PFSK-1 (cell line): ENCODE measurements at regions not wholly inside any gene's neighbourhood (a gene's known extent, or its start where the extent isn't known, plus 50 kb on each side); places are given as distances from the start of the nearest gene placed in this dataset.

Experiments used
- FOXP2 ChIP-seq: optimal IDR thresholded peaks from 2 replicates; pipeline ENCODE3; 2011; ENCODE audit warnings: borderline replicate concordance, control low read depth, inconsistent platforms; ENCODE audit not compliant: insufficient read depth; ENCODE audit errors: extremely low read length, extremely low read depth
- POLR2AphosphoS5 ChIP-seq: IDR thresholded peaks from 2 replicates; pipeline ENCODE4 v1.6.1; 2012; ENCODE audit warnings: low read depth, mild to moderate bottlenecking, control low read depth, low read length, moderate library complexity
- SIN3A ChIP-seq: IDR thresholded peaks from 2 replicates; pipeline ENCODE4 v1.6.1; 2012; ENCODE audit warnings: mild to moderate bottlenecking, low read length, moderate library complexity, borderline replicate concordance; ENCODE audit not compliant: insufficient read depth
- TAF1 ChIP-seq: IDR thresholded peaks from 2 replicates; pipeline ENCODE4 v1.6.1; 2012; ENCODE audit warnings: low read length, control low read depth, borderline replicate concordance; ENCODE audit not compliant: insufficient read depth
- TF ChIP-seq, protein P1 (sequence below), 2 experiments: IDR thresholded peaks; 2 replicates each; pipeline versions ENCODE4 v1.6.1 to v1.8.0; 2011 to 2012; ENCODE audit warnings: low read depth in 2 of 2, low read length in 2 of 2, control low read depth in 1 of 2, inconsistent platforms in 1 of 2, mild to moderate bottlenecking in 1 of 2, moderate library complexity in 1 of 2; ENCODE audit not compliant: insufficient read depth in 1 of 2

- TF ChIP-seq FOXP2, result no peak
- TF ChIP-seq POLR2AphosphoS5, result no peak
- no peak for TF ChIP-seq SIN3A
- TF ChIP-seq, protein P1, sequence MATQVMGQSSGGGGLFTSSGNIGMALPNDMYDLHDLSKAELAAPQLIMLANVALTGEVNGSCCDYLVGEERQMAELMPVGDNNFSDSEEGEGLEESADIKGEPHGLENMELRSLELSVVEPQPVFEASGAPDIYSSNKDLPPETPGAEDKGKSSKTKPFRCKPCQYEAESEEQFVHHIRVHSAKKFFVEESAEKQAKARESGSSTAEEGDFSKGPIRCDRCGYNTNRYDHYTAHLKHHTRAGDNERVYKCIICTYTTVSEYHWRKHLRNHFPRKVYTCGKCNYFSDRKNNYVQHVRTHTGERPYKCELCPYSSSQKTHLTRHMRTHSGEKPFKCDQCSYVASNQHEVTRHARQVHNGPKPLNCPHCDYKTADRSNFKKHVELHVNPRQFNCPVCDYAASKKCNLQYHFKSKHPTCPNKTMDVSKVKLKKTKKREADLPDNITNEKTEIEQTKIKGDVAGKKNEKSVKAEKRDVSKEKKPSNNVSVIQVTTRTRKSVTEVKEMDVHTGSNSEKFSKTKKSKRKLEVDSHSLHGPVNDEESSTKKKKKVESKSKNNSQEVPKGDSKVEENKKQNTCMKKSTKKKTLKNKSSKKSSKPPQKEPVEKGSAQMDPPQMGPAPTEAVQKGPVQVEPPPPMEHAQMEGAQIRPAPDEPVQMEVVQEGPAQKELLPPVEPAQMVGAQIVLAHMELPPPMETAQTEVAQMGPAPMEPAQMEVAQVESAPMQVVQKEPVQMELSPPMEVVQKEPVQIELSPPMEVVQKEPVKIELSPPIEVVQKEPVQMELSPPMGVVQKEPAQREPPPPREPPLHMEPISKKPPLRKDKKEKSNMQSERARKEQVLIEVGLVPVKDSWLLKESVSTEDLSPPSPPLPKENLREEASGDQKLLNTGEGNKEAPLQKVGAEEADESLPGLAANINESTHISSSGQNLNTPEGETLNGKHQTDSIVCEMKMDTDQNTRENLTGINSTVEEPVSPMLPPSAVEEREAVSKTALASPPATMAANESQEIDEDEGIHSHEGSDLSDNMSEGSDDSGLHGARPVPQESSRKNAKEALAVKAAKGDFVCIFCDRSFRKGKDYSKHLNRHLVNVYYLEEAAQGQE (IDR thresholded peaks at IDR 0.05; ENCODE audit: insufficient read depth in 1 of 2, low read depth in 2 of 2, low read length in 2 of 2), result no peak
- TF ChIP-seq TAF1, result no peak
Observed at GRCh38 chr14:98982986-98983385, 289.0 kb downstream of the BCL11B start.

DNA sequence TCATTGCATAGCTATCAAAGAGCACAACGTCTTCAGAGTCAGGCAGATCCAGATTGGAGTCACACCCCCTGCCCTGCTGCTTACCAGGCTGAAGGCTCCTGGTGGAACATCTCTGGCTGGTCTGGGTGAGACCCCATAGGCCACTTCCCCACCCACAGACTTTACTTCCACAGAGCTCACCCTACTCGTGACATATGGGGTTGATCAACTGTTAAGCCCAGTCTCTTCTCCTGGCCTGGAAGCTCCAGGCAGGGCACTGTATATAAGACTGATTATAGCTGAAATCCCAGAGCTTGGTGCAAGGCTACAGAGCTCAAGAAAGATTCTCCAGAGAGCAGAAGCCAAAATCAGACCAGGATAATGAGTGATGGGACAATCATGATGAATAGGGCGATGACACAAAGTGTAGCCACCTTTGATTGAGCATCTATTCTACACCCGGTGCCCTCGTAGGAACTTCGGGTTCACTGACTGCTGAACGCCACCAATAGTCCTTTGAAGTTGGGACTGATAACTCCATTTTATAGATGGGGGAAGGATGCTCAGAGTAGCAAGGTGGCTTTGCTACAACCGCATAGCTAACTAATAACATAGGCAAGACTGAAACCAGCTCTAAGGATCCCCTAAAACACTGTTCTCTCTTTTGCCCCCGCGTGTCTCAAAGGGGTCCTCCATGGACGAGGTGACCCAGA, 287.8 kb downstream of the BCL11B start:
- no peak for TF ChIP-seq TAF1

GRCh38 chr14:98984719-98985041, 287.3 kb downstream of the BCL11B start:
- no peak for TF ChIP-seq TAF1
- TF ChIP-seq, protein P1 (IDR thresholded peaks at IDR 0.05; ENCODE audit: insufficient read depth in 1 of 2, low read depth in 2 of 2, low read length in 2 of 2), result no peak
- TF ChIP-seq SIN3A, result no peak
- no peak for TF ChIP-seq POLR2AphosphoS5
- no peak for TF ChIP-seq FOXP2

GRCh38 chr14:98993818-98994217, 278.2 kb downstream of the BCL11B start:
- TF ChIP-seq, protein P1 (IDR thresholded peaks at IDR 0.05; ENCODE audit: insufficient read depth in 1 of 2, low read depth in 2 of 2, low read length in 2 of 2), result no peak
- no peak for TF ChIP-seq FOXP2
- TF ChIP-seq SIN3A, result no peak
- no peak for TF ChIP-seq TAF1
- no peak for TF ChIP-seq POLR2AphosphoS5

DNA sequence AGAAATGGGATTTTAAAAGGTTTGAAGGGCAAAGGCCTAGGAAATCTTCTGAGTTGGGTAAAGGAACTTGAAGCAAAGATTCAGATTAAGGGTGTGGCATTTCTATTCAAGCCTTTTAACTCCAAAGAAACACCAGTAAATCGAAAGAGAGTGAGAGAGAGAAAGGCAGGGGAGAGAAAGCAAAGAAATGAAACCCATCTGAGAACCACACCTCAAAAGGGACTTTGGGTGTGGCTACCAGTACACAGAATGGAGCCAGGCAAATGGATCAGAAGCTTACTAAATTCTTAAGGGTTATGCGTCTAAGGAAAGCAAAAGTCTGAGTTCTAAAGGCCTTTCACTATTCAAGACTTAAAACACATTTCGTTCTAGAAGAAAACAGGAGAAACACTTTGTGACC, 277.4 kb downstream of the BCL11B start:
- TF ChIP-seq, protein P1 (IDR thresholded peaks at IDR 0.05; ENCODE audit: insufficient read depth in 1 of 2, low read depth in 2 of 2, low read length in 2 of 2), result no peak
- TF ChIP-seq TAF1 (no peak), SIN3A (no peak), FOXP2 (no peak), POLR2AphosphoS5 (no peak)
